Pancreas (tissue), 10 donors: ENCODE measurements at regions not wholly inside any gene's neighbourhood (a gene's known extent, or its start where the extent isn't known, plus 50 kb on each side); places are given as distances from the start of the nearest gene placed in this dataset.

Experiments
- ATAC-seq, 4 donors: fragments of 200-7000 bp; cut with Tn5 transposase; one replicate each; pipeline versions ENCODE4 v1.8.0 to v1.9.1; 2020; ENCODE audit warnings: mild to moderate bottlenecking in 4 of 4, moderate library complexity in 4 of 4
- DNase-seq, 6 donors: peaks; one replicate each; pipeline ENCODE4 v3.0.0-alpha.2; 2020
- FAIRE-seq: peaks from 2 replicates; lab custom pipeline; 2012; peaks lifted over from hg19 to GRCh38; lab: Jason Lieb, UNC
- H3K27ac ChIP-seq, 4 donors: fragments of 200-600 bp; sonication (generic); 1 replicate in 3 of 4; 2 replicates in 1 of 4; pipeline versions ENCODE4 v1.5.0 to v1.8.0; 2020
- H3K27me3 ChIP-seq, 4 donors: fragments of 200-600 bp; one replicate each; pipeline ENCODE4 v1.8.0; 2021
- H3K36me3 ChIP-seq, 3 donors: fragments of 200-600 bp; sonication (generic) in 1 of 3; one replicate each; pipeline versions ENCODE4 v1.5.0 to v1.8.0; 2020 to 2021
- H3K4me1 ChIP-seq, 3 donors: fragments of 200-600 bp; one replicate each; pipeline ENCODE4 v1.8.0; 2021
- H3K4me3 ChIP-seq, 4 donors: fragments of 200-600 bp; sonication (generic) in 2 of 4; one replicate each; pipeline versions ENCODE4 v1.5.0 to v1.8.0; 2020 to 2021
- H3K9me3 ChIP-seq, 4 donors: fragments of 200-600 bp; one replicate each; pipeline ENCODE4 v1.8.0; 2021
- WGBS, 2 donors: extraction: QIAGEN DNeasy Blood & Tissue Kit; methylation state at CpG; one replicate each; pipeline ENCODE4 v1.1.7; 2013; 5-methylcytosine and 5-hydroxymethylcytosine counted together
- intact Hi-C, 3 donors: fragments of 100-400 bp; cut with DNase I; formaldehyde crosslinking; loops; one replicate each; pipeline versions ENCODE4 v1.11.1 to v1.14.2; 2022
- TF ChIP-seq, protein P1 (sequence below), 4 donors: fragments of 200-600 bp; sonication (generic) in 3 of 4; IDR thresholded peaks; one replicate each; pipeline versions ENCODE4 v1.5.0 to v1.8.0; 2021; ENCODE audit warnings: antibody characterized with exemption in 4 of 4
- donor health status: healthy with polysubstance abuse.
- donor health status: DM: no; HTN: no; CAD: no; lungs with moderate emphysema.
- donor health status: DM: no; HTN: no; CAD: no.
- donor health status: control.
- donor health status: control.
- donor health status: Bipolar disorder and iron deficiency.
- donor health status: DM: yes; HTN: yes; CAD: no.
- donor health status: DM: no; HTN: no; CAD: no.
- donor health status: DM: no; HTN: no; CAD: no.
- donor health status: DM: yes; HTN: yes; CAD: no.

- Histone ChIP-seq H3K27ac (no peak overlapping the region), H3K27me3 (no peaks in the 10 kb centered on the region), H3K36me3 (no peaks in the 10 kb centered on the region), H3K4me1 (no peaks in the 10 kb centered on the region), H3K9me3 (no peaks in the 10 kb centered on the region), H3K4me3 (no peak overlapping the region)
- intact Hi-C loops, result no loop called here
- TF ChIP-seq, protein P1, sequence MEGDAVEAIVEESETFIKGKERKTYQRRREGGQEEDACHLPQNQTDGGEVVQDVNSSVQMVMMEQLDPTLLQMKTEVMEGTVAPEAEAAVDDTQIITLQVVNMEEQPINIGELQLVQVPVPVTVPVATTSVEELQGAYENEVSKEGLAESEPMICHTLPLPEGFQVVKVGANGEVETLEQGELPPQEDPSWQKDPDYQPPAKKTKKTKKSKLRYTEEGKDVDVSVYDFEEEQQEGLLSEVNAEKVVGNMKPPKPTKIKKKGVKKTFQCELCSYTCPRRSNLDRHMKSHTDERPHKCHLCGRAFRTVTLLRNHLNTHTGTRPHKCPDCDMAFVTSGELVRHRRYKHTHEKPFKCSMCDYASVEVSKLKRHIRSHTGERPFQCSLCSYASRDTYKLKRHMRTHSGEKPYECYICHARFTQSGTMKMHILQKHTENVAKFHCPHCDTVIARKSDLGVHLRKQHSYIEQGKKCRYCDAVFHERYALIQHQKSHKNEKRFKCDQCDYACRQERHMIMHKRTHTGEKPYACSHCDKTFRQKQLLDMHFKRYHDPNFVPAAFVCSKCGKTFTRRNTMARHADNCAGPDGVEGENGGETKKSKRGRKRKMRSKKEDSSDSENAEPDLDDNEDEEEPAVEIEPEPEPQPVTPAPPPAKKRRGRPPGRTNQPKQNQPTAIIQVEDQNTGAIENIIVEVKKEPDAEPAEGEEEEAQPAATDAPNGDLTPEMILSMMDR (IDR thresholded peaks at IDR 0.05), result no peak
- 65 to 69% methylated on average over 2 of the region's 2 CpGs for WGBS, 2 donors
- FAIRE-seq (no peak), ATAC-seq (no peak), DNase-seq (no peak)
Observed at GRCh38 chr2:2392332-2392731, 61.3 kb upstream of the MYT1L start.

DNA sequence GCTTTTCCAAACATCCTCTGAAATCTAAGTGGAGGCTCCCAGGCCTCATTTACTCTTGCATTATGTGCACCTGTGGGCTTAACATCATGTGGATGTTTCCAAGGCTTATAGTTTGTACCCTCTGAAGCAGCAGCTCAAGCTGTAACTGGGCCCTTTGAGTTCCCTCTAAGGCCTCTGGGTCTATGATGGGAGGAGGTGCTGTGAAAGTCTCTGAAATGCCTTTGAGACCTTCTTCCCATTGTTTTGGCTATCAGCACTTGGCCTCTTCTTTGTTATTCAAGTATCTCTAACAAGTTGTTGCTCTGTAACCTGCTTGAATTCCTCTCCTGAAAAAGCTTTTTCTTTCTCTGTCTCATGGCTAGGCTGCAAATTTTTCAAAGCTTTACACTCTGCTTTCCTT lies 58.1 kb upstream of the MYT1L start:
- no peaks in the 10 kb centered on the region for H3K36me3 ChIP-seq
- H3K4me1 ChIP-seq, result no peaks in the 10 kb centered on the region
- TF ChIP-seq, protein P1 (IDR thresholded peaks at IDR 0.05), result no peak
- H3K9me3 ChIP-seq, result no peaks in the 10 kb centered on the region
- ATAC-seq (no peak), DNase-seq (no peak), FAIRE-seq (no peak)
- no peak overlapping the region for H3K4me3 ChIP-seq
- intact Hi-C loops, result no loop called here
- H3K27ac ChIP-seq, result no peak overlapping the region
- H3K27me3 ChIP-seq, result no peaks in the 10 kb centered on the region
